Activated CD4-positive, alpha-beta memory T cell treated with anti-CD3 and anti-CD28 coated beads, Interleukin-2, amount 10 ng/mL, durations not matched to agents 7 days and 5 days (primary cell): ENCODE measurements at regions not wholly inside any gene's neighbourhood (a gene's known extent, or its start where the extent isn't known, plus 50 kb on each side); places are given as distances from the start of the nearest gene placed in this dataset.
A peak's percentile ranks its signal among the peaks of the same experiment; 100 is the strongest.
"Not testable (repeated sequence)": the region's sequence is repeated elsewhere in the genome, so short reads cannot be mapped to it uniquely, and the experiment has no call there.

Experiments
- CTCF ChIA-PET: fragments of 350-600 bp; sonication (Branson Sonifier 250); formaldehyde crosslinking; loops from one replicate; lab custom pipeline; 2021; ENCODE audit warnings: antibody characterized with exemption, inconsistent platforms; lab: Charles Lee
- POLR2A ChIA-PET: fragments of 350-600 bp; sonication (Branson Sonifier 250); formaldehyde crosslinking; loops from one replicate; lab custom pipeline; 2021; ENCODE audit warnings: antibody characterized with exemption; lab: Charles Lee
- DNase-seq: peaks from one replicate; pipeline ENCODE4 v3.0.0-alpha.2; 2020
- H3K27ac Mint-ChIP-seq: one replicate; pipeline ENCODE4 v1.8.0; 2021; ENCODE audit warnings: mild to moderate bottlenecking, mixed read lengths
- H3K27me3 Mint-ChIP-seq: one replicate; pipeline ENCODE4 v1.8.0; 2021; ENCODE audit warnings: mixed read lengths
- H3K36me3 Mint-ChIP-seq: one replicate; pipeline ENCODE4 v1.8.0; 2021; ENCODE audit warnings: low read depth, mixed read lengths
- H3K4me1 Mint-ChIP-seq: one replicate; pipeline ENCODE4 v1.8.0; 2021; ENCODE audit warnings: mixed read lengths
- H3K4me3 Mint-ChIP-seq: one replicate; pipeline ENCODE4 v1.8.0; 2021; ENCODE audit warnings: mild to moderate bottlenecking, mixed read lengths
- H3K9me3 Mint-ChIP-seq: one replicate; pipeline ENCODE4 v1.8.0; 2021; ENCODE audit warnings: mixed read lengths

- H3K36me3 Mint-ChIP-seq, POLR2A ChIA-PET: not testable (repeated sequence)
These were observed 120.7 kb upstream of the ZNF469 start for GRCh38 chr16:88261814-88262605.

GRCh38 chr16:88262858-88263563 lies 119.7 kb upstream of the ZNF469 start:
- H3K4me1 Mint-ChIP-seq = peaks cover 15% of the 10 kb centered on the region
- DNase-seq, H3K36me3 Mint-ChIP-seq, H3K9me3 Mint-ChIP-seq, H3K4me3 Mint-ChIP-seq, H3K27ac Mint-ChIP-seq, CTCF ChIA-PET, POLR2A ChIA-PET: not testable (repeated sequence)
- H3K27me3 Mint-ChIP-seq = peaks cover 20% of the 10 kb centered on the region

More at GRCh38 chr16:88261814-88262605, 120.7 kb upstream of the ZNF469 start:
- H3K4me1 Mint-ChIP-seq = peaks cover 15% of the 10 kb centered on the region
- H3K27me3 Mint-ChIP-seq = peaks cover 29% of the 10 kb centered on the region
- H3K4me3 Mint-ChIP-seq, H3K27ac Mint-ChIP-seq, DNase-seq, H3K9me3 Mint-ChIP-seq, CTCF ChIA-PET: not testable (repeated sequence)

- H3K4me3 Mint-ChIP-seq, POLR2A ChIA-PET, H3K9me3 Mint-ChIP-seq, H3K27ac Mint-ChIP-seq, H3K36me3 Mint-ChIP-seq, CTCF ChIA-PET, DNase-seq: not testable (repeated sequence)
- peaks cover 15% of the 10 kb centered on the region for H3K4me1 Mint-ChIP-seq
- peaks cover 14% of the 10 kb centered on the region for H3K27me3 Mint-ChIP-seq
These were observed 119.0 kb upstream of the ZNF469 start for GRCh38 chr16:88263681-88264287.

GRCh38 chr16:88264641-88265285 lies 118.0 kb upstream of the ZNF469 start:
- POLR2A ChIA-PET = no interaction called here
- CTCF ChIA-PET = no interaction called here
- Mint-ChIP-seq H3K4me3 (peak overlapping the region; percentile 17), H3K9me3 (no peaks in the 10 kb centered on the region), H3K4me1 (peaks cover 15% of the 10 kb centered on the region), H3K36me3 (no peaks in the 10 kb centered on the region), H3K27ac (peak overlapping the region; percentile 21), H3K27me3 (peaks cover 8% of the 10 kb centered on the region)
- peak; percentile 87 for DNase-seq

GRCh38 chr16:88265286-88265938 lies 117.3 kb upstream of the ZNF469 start:
- DNase-seq = peak; percentile 65
- peak overlapping the region; percentile 32 for H3K4me3 Mint-ChIP-seq
- H3K4me1 Mint-ChIP-seq = peaks cover 15% of the 10 kb centered on the region
- H3K9me3 Mint-ChIP-seq, H3K27me3 Mint-ChIP-seq, H3K36me3 Mint-ChIP-seq, CTCF ChIA-PET, POLR2A ChIA-PET: not testable (repeated sequence)
- peak overlapping the region; percentile 44 for H3K27ac Mint-ChIP-seq

- DNase-seq, POLR2A ChIA-PET, CTCF ChIA-PET, H3K36me3 Mint-ChIP-seq, H3K27ac Mint-ChIP-seq, H3K9me3 Mint-ChIP-seq, H3K27me3 Mint-ChIP-seq, H3K4me3 Mint-ChIP-seq: not testable (repeated sequence)
- H3K4me1 Mint-ChIP-seq = peaks cover 15% of the 10 kb centered on the region
These were observed 116.7 kb upstream of the ZNF469 start for GRCh38 chr16:88266036-88266435.

- H3K27me3 Mint-ChIP-seq, H3K4me3 Mint-ChIP-seq, H3K27ac Mint-ChIP-seq, CTCF ChIA-PET, H3K36me3 Mint-ChIP-seq, H3K9me3 Mint-ChIP-seq, POLR2A ChIA-PET, DNase-seq: not testable (repeated sequence)
- H3K4me1 Mint-ChIP-seq = peaks cover 15% of the 10 kb centered on the region
These were observed 115.7 kb upstream of the ZNF469 start for GRCh38 chr16:88266935-88267551.

GRCh38 chr16:88268186-88268970 lies 114.4 kb upstream of the ZNF469 start:
- H3K27me3 Mint-ChIP-seq, H3K27ac Mint-ChIP-seq, H3K4me3 Mint-ChIP-seq, CTCF ChIA-PET, POLR2A ChIA-PET, H3K36me3 Mint-ChIP-seq, H3K9me3 Mint-ChIP-seq, DNase-seq: not testable (repeated sequence)
- peaks cover 14% of the 10 kb centered on the region for H3K4me1 Mint-ChIP-seq

- CTCF ChIA-PET, POLR2A ChIA-PET, DNase-seq, H3K27ac Mint-ChIP-seq, H3K4me3 Mint-ChIP-seq, H3K36me3 Mint-ChIP-seq, H3K9me3 Mint-ChIP-seq, H3K27me3 Mint-ChIP-seq, H3K4me1 Mint-ChIP-seq: not testable (repeated sequence)
These were observed 112.5 kb upstream of the ZNF469 start for GRCh38 chr16:88270171-88270790.

- H3K27me3 Mint-ChIP-seq, H3K4me3 Mint-ChIP-seq, DNase-seq, CTCF ChIA-PET, H3K9me3 Mint-ChIP-seq, POLR2A ChIA-PET, H3K4me1 Mint-ChIP-seq, H3K36me3 Mint-ChIP-seq, H3K27ac Mint-ChIP-seq: not testable (repeated sequence)
These were observed 111.5 kb upstream of the ZNF469 start for GRCh38 chr16:88271296-88271695.

- H3K4me1 Mint-ChIP-seq, DNase-seq, H3K36me3 Mint-ChIP-seq, H3K27ac Mint-ChIP-seq, H3K27me3 Mint-ChIP-seq, POLR2A ChIA-PET, CTCF ChIA-PET, H3K4me3 Mint-ChIP-seq, H3K9me3 Mint-ChIP-seq: not testable (repeated sequence)
These were observed 111.0 kb upstream of the ZNF469 start for GRCh38 chr16:88271776-88272175.

- H3K36me3 Mint-ChIP-seq, H3K27me3 Mint-ChIP-seq, H3K27ac Mint-ChIP-seq, H3K9me3 Mint-ChIP-seq, CTCF ChIA-PET, DNase-seq, H3K4me1 Mint-ChIP-seq, POLR2A ChIA-PET, H3K4me3 Mint-ChIP-seq: not testable (repeated sequence)
These were observed 110.3 kb upstream of the ZNF469 start for GRCh38 chr16:88272437-88272836.
